ENCODE measurements at regions not wholly inside any gene's neighbourhood (a gene's known extent, or its start where the extent isn't known, plus 50 kb on each side); places are given as distances from the start of the nearest gene placed in this dataset.
"Not testable (repeated sequence)": the region's sequence is repeated elsewhere in the genome, so short reads cannot be mapped to it uniquely, and the experiment has no call there.

GRCh38 chr12:131438881-131439280 lies 272.0 kb upstream of the SFSWAP start:
- H4K20me1 ChIP-seq (ENCODE audit: insufficient read depth), result no peaks in the 10 kb centered on the region
- H3K36me3 ChIP-seq (ENCODE audit: insufficient read depth, low read length), result no peaks in the 10 kb centered on the region
- H3K4me2 ChIP-seq (ENCODE audit: low read length), result no peak overlapping the region
- no peaks in the 10 kb centered on the region for H3F3A ChIP-seq (ENCODE audit: insufficient read depth, low read length, poor library complexity, severe bottlenecking)
- no peak overlapping the region for H3K9ac ChIP-seq (ENCODE audit: low read length)
- no peak overlapping the region for H3K4me3 ChIP-seq (ENCODE audit: low read length)
- TF ChIP-seq TAF1 (IDR thresholded peaks at IDR 0.05; ENCODE audit: low read depth) (no peak), MXI1 (conservative IDR thresholded peaks at IDR 0.05; ENCODE audit: poor library complexity, severe bottlenecking) (no peak), RAD21 (conservative IDR thresholded peaks at IDR 0.05) (no peak), EZH2 (IDR thresholded peaks at IDR 0.05; ENCODE audit: borderline replicate concordance, insufficient read depth, low read length, poor library complexity, severe bottlenecking) (no peak), POLR2AphosphoS5 (IDR thresholded peaks at IDR 0.05) (no peak), EP300 (conservative IDR thresholded peaks at IDR 0.05; ENCODE audit: poor library complexity, severe bottlenecking) (no peak), SMC3 (conservative IDR thresholded peaks at IDR 0.05; ENCODE audit: poor library complexity) (no peak), CTCF (IDR thresholded peaks at IDR 0.05; ENCODE audit: poor library complexity, severe bottlenecking) (no peak)
- TF ChIP-seq, protein P1, sequence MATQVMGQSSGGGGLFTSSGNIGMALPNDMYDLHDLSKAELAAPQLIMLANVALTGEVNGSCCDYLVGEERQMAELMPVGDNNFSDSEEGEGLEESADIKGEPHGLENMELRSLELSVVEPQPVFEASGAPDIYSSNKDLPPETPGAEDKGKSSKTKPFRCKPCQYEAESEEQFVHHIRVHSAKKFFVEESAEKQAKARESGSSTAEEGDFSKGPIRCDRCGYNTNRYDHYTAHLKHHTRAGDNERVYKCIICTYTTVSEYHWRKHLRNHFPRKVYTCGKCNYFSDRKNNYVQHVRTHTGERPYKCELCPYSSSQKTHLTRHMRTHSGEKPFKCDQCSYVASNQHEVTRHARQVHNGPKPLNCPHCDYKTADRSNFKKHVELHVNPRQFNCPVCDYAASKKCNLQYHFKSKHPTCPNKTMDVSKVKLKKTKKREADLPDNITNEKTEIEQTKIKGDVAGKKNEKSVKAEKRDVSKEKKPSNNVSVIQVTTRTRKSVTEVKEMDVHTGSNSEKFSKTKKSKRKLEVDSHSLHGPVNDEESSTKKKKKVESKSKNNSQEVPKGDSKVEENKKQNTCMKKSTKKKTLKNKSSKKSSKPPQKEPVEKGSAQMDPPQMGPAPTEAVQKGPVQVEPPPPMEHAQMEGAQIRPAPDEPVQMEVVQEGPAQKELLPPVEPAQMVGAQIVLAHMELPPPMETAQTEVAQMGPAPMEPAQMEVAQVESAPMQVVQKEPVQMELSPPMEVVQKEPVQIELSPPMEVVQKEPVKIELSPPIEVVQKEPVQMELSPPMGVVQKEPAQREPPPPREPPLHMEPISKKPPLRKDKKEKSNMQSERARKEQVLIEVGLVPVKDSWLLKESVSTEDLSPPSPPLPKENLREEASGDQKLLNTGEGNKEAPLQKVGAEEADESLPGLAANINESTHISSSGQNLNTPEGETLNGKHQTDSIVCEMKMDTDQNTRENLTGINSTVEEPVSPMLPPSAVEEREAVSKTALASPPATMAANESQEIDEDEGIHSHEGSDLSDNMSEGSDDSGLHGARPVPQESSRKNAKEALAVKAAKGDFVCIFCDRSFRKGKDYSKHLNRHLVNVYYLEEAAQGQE (IDR thresholded peaks at IDR 0.05; ENCODE audit: borderline replicate concordance), result no peak
- H3K79me2 ChIP-seq (replicated peaks; ENCODE audit: insufficient read depth, low read length), result no peaks in the 10 kb centered on the region
- H3K27me3 ChIP-seq (ENCODE audit: insufficient read depth, low read depth, low read length), result no peaks in the 10 kb centered on the region
- H2AFZ ChIP-seq (ENCODE audit: low read depth, low read length), result no peak overlapping the region
- no peaks in the 10 kb centered on the region for H3K9me2 ChIP-seq (ENCODE audit: insufficient read depth, low read length)
- no peaks in the 10 kb centered on the region for H3K9me3 ChIP-seq (ENCODE audit: low read length)
- H3K27ac ChIP-seq (ENCODE audit: low read length), result no peak overlapping the region

DNA sequence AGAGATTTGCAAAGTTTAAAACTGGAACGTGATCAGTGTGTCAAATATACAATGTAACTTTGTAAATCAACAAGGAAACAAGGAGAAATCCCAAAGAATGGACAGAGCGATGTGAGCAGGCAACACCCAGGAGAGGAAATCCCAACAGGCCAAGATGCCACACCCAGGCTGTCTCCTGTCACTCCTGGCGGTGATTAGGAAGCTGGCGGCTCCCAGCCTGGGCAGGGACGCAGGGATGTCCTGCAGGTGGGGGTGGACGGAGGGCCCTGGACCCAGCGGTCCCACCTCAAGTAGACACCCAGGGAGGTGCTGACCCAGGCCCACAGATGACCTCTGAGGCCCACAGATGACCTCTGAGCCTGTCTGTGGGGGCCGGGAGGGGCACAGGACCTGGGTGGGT lies 271.1 kb upstream of the SFSWAP start:
- H3F3A ChIP-seq (ENCODE audit: insufficient read depth, low read length, poor library complexity, severe bottlenecking); H3K9me3 ChIP-seq (ENCODE audit: low read length); H2AFZ ChIP-seq (ENCODE audit: low read depth, low read length); H3K27ac ChIP-seq (ENCODE audit: low read length); H3K36me3 ChIP-seq (ENCODE audit: insufficient read depth, low read length); H3K79me2 ChIP-seq (replicated peaks; ENCODE audit: insufficient read depth, low read length); H3K4me3 ChIP-seq (ENCODE audit: low read length); H3K9me2 ChIP-seq (ENCODE audit: insufficient read depth, low read length); H3K27me3 ChIP-seq (ENCODE audit: insufficient read depth, low read depth, low read length); H3K4me2 ChIP-seq (ENCODE audit: low read length); H3K9ac ChIP-seq (ENCODE audit: low read length); H4K20me1 ChIP-seq (ENCODE audit: insufficient read depth): not testable (repeated sequence)

DNA sequence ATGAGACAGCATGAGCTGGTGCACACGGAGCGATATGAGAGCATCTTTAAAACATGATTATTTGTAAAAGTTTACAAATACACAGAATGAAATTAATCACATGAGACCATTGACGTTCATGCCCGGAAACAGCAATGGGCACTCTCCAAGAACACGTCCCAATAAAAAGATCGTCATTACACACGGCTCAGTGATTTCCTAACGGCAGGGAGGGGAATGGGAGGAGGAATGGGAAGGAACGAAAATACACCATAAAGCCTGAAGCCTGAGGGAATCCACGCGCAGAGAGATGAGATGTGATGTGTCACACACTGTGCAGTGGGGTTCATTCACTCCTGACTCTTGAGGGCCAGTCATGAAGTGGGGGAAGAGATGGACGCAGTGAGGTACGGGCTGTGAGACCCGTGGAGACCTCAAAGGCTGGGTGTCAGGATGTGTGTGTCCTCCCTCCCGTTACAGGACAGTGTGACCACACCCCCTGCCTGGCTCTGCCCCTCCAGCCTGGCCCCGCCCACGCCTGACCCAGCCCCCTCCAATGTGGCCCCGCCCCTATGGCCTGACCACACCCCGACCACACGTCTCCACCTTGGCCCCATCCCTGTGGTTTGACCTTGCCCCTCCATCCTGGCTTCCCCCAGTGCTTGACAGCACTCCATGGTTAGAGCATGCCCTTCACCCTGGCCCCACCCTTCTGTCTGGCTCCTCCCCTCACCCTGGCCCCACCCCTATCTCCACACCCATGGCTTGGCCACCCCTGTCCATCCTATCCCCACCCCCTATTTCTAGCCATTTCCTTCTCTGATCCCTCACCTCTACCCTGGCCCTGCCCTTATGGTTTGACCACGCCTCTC lies 270.5 kb upstream of the SFSWAP start:
- H3K9me3 ChIP-seq (ENCODE audit: low read length); H3K36me3 ChIP-seq (ENCODE audit: insufficient read depth, low read length); H3F3A ChIP-seq (ENCODE audit: insufficient read depth, low read length, poor library complexity, severe bottlenecking); H3K9ac ChIP-seq (ENCODE audit: low read length); H3K4me3 ChIP-seq (ENCODE audit: low read length); H3K79me2 ChIP-seq (replicated peaks; ENCODE audit: insufficient read depth, low read length); H3K27ac ChIP-seq (ENCODE audit: low read length); H3K9me2 ChIP-seq (ENCODE audit: insufficient read depth, low read length); H3K27me3 ChIP-seq (ENCODE audit: insufficient read depth, low read depth, low read length); H4K20me1 ChIP-seq (ENCODE audit: insufficient read depth); H2AFZ ChIP-seq (ENCODE audit: low read depth, low read length); H3K4me2 ChIP-seq (ENCODE audit: low read length): not testable (repeated sequence)

Data from neural cell (in vitro differentiated cells).